ENCODE measurements at regions not wholly inside any gene's neighbourhood (a gene's known extent, or its start where the extent isn't known, plus 50 kb on each side); places are given as distances from the start of the nearest gene placed in this dataset.

DNA sequence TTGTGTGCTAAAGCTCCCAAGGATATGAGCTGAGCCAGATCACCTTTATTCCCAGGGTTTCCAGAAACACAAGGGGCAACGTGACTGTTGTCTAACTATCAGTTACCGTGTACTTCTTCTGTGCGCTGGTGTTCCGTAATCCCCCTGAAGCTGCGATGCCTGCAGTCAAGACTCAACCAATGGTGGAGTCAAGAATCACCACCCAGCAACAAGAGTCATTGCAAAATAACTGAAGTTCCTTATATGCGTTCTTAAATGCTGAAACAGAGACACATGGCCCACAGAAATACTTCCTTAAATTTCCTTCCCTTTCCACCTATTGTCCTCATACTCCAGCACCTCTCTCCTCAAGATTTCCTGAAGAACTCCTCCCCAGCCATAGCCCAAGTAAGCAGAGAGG lies 200.2 kb downstream of the KATNAL1 start:
- no peak for DNase-seq

DNA sequence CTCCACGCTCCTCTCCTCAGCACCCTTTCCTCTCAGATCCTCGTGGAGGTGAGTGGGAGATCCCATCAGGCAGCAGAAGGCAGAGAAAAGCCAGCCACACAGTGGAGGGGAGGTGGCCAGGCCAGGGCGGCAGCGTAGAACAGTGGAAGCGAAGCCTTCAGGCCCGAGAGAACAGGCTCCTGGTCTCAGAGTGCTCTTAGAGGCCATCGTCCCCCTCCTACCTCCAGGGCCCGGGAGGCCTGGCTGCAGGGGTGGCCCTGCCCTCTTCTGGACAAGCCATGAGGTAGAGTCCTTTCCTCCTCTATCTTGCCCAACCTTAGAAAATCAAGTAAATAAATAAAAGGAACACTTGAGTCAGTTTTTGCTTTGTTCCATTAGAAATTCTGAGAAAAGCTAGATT lies 202.0 kb downstream of the KATNAL1 start:
- DNase-seq: no peak

DNA sequence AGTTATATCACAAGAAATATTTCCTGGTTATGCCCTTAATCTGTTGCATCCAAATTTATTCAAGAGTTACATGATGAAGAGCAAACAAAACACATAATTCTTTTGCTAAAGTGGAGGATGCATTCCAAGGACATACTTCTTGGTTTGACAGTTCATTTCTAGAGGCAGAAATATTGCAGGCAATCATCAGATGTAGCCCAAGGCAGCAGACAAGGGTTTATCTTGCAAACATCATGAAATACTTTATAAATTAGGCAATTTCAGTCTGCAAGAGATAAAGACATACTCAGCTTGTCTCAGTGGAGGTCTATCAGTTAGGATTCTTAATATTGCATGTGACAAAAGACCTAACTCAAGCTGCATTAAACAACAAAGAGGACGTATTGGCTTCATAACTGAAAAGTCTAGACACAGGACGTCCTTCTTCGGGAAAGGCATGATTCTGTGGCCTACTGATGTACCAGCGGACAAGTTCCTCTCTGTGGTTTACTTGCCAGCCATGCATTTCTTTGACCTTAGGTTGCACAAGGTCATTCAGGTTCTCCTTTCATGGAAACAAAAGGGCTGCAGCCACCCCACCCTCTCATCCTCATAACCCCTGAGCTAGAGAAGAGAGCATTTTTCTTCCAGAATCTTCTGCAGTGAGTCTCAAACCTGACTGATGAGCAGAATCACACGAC lies 204.1 kb downstream of the KATNAL1 start:
- no peak for DNase-seq

GRCh38 chr13:30100226-30100625 lies 207.1 kb downstream of the KATNAL1 start:
- DNase-seq: no peak

DNA sequence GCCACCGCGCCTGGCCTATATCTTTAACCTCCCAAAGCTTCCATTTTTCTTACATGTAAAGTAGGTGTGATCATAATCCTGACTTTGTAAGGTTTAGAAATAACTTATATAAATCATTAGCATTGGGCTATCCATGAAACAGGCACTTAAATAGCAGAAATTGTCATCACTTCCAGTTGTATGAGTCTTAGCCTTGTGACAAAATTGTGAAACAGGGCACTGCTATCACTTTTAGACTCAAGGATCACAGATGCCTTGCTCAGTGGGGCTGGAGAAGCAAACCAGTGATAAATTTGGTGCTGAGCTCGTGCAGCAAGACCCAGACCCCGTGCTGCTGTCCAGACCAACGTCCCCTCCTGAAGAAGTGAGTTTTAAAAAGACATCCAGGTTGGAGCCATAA lies 209.7 kb downstream of the KATNAL1 start:
- DNase-seq: no peak

- no peak for DNase-seq
These were observed 210.3 kb downstream of the KATNAL1 start for GRCh38 chr13:30097089-30097488.

GRCh38 chr13:30094015-30094414 lies 213.3 kb downstream of the KATNAL1 start:
- DNase-seq: no peak

- DNase-seq: no peak
These were observed 214.1 kb downstream of the KATNAL1 start for GRCh38 chr13:30093236-30093635.

GRCh38 chr13:30091691-30092090 lies 215.7 kb downstream of the KATNAL1 start:
- no peak for DNase-seq

DNA sequence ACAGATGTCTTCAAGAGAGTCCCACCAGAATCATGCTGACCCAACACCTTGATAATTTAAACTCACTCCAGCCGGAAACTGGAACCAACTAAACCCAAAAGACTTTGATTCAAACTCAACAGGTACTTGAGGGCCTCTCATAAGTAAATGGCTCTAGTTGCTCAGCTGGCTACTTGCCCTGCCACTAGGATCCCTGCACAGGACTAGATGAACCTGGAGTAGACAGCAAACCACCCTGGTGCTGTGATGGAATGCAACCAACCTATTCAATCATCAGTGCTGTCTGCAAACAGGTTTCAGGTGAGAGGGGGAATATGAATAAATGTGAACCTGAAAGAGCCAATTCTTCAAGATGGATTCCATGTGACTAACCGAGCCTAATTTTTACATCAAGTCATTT lies 216.3 kb downstream of the KATNAL1 start:
- no peak for DNase-seq

- DNase-seq: no peak
These were observed 219.0 kb downstream of the KATNAL1 start for GRCh38 chr13:30088312-30088855.

DNA sequence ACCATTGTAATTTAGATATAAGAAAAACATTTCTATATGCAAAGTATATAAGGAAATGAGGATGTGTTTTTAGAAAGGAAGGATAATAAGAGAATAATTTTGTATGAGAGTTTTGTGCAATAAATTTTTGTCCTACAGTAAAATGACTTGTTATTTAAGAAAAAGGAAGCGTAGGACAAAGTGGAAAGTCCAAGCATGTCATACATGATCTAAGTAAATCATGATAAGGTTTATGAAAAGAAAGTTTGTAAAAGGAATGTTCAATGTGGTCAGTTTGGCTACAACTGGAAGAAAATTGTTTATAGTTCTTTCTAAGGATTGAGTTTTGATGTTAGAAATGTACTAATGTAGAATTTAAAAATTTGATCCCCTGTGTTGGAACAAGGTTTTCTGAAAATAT lies 222.3 kb downstream of the KATNAL1 start:
- DNase-seq: no peak

DNA sequence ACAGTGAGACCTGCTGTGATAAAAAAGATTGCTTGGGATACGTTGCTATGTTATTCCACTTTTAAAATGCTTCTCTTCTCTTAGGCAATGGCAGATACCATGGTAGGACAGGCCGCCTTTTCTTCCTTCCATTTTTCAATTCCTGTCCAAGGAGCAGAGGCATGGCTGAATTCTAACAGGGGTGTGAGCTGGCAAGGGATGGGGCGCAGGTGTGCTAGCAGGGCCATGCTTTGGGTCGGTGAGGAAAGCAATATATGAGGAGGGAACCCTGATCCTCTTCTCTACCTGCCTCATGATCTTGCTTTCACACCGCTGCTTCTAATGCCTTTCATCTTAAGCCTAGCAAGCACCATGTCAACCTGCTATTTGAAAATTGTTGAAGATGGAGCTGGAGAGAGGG lies 225.0 kb downstream of the KATNAL1 start:
- DNase-seq: no peak

DNA sequence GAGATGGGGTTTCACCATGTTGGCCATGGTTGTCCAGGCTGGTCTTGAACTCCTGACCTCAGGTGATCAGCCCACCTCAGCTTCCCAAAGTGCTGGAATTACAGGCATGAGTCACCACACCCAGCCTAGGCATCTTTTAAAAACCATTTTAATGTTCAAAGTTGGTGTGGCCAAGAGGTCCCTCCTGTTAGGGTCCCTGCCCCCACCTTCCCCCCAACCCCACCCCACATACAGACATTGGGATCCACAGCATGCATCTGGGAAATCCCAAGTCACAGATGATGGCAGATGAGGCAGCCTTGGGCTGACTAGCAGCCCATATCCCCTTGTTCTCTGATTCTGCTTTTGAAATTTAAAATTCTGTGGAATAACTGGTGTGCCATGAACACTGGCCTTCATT lies 226.0 kb downstream of the KATNAL1 start:
- no peak for DNase-seq

DNA sequence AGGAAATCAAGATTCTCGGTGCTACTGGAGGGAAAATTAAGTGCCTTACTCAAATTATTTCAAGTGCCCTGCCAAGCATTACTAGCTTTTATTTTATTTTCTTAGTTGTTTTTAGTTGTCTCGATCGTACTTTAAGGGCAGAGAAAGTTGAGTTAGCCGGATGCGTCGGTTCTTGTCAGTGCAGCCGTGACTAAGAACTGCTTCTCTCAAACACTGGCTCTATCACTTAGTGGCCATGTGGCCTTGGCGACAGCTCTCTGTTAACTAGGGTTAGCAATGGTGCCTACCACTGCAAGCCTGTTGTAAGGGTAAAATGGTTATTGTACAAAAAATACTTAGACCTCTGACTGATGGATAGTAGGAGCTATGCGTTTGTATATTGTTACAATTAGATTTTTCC lies 227.8 kb downstream of the KATNAL1 start:
- no peak for DNase-seq

- no peak for DNase-seq
These were observed 227.6 kb upstream of the UBL3 start for GRCh38 chr13:30078059-30078458.

- no peak for DNase-seq
These were observed 226.9 kb upstream of the UBL3 start for GRCh38 chr13:30077240-30077735.

DNA sequence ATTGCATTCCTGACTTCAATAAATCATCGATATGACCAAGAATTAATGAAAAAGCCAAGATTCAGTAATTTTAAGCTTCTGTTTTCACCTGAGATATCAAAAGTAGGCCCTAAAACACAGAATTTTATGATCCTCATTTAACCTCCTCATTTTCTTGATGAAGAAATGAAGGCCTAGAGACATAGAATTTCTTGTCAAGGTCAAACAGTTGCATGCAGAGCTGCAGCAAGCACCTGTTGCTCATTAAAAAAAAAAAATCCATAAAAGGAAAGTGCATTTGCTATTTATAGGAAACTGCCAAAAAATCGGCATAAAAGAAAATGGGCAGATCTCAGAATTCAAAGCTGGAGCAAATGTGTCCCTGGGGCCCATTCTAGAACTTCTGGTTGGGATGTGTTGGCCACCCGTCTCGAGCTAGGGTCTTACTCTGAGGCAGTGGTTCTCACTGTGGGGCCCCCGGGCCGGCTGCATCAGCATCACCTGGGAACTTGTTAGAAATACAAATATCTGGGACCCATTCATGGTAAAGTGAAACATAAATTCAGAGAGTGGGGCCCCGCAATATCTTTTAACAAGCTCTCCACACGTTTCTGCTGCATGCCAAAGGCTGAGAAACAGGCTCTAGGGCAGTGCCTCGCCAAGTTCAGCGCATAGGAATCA lies 224.7 kb upstream of the UBL3 start:
- no peak for DNase-seq

- no peak for DNase-seq
These were observed 224.0 kb upstream of the UBL3 start for GRCh38 chr13:30074431-30074830.

- no peak for DNase-seq
These were observed 222.4 kb upstream of the UBL3 start for GRCh38 chr13:30072818-30073186.

DNA sequence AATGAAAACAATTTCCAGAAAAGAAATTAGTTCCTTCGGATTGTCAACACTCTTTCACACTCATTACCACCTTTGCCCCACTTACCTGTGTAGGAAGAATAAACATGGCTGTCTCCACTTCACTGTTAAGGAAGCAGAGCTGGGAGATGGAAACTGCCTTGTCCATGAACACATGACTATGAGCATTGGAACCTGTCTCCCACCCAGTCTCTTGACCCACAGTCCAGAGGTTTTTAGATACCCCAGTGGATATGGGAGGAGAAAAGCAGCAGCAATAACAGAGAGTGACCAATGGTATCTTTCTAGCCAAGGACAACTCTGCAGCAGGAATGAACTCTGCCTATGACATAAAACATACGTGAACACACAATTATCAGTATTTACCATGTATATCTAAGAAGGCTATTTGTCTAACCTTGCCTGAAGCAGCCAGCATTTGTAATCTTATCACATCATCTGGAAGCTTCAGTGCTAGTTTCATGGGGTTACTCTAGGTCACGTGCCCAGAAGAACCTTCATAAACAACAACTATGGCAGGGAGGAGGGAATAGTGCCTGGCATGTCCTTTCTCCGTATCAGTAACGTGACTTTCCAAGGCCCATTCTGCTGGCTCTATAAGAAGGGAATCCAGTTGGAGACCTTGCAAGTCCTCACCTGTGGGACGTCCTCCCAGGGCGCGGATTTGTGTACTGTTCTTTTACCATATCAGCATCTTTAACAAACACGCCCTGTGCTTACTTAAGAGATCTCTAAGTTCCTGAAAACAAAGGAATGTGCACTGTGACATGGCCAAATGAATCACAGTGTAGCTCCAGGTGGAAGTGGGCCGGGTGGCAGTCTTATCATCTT lies 221.8 kb upstream of the UBL3 start:
- no peak for DNase-seq

DNA sequence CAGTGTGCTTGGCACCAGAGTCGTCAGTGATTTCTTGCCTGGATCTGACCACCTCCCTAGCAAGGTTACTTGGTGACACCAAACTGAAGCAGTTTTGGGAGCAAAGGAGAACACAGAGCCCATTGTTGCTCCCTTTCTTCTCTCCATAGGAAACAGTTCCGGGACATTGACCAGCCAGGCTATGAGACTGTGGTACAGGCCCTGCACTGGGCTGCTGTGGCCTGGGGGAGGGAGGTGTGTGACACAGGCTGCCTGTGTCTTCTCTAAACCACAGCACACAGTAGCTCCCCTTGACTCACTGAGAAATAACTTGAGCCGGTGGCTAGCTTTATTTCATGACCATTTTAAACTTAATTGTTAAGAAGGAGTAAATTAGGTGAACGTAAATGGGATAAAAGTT lies 214.8 kb upstream of the UBL3 start:
- DNase-seq: no peak

- no peak for DNase-seq
These were observed 213.5 kb upstream of the UBL3 start for GRCh38 chr13:30063892-30064291.

- DNase-seq: no peak
These were observed 210.8 kb upstream of the UBL3 start for GRCh38 chr13:30061217-30061616.
